ENCODE measurements at regions not wholly inside any gene's neighbourhood (a gene's known extent, or its start where the extent isn't known, plus 50 kb on each side); places are given as distances from the start of the nearest gene placed in this dataset.

DNA sequence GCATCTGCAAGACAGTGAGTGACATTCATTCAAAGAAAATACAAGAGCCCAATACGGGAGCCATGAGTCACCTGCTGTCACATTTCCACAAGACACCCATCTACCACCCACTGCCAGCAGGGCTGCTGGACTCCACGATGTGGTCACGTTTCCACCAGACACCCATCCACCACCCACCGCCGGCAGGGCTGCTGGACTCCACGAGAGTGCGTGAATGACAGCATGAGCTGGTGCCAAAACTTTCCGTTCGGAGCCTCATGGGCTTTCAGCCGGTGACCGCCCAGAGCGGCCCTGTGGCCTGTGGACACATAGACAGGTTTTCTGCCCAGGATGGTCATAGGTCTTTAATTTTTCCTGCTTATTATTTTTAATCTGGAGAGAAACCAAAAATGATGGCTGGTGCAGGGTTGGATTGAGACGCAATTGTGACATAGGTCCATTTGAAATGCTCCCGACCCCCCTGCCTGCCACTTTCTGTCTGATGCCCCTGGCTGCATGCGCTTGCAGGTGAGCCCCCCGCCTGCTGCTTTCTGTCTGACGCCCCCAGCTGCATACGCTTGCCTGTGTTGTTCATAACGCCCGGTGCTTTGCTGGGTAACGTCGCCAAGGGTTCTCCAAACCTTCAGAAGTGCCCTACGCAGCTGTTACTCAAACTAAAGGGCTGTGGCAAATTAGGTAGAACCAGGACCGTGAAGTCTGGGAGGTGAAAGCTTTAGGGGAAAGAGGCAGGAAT is 59.1 kb upstream of the SMOC2 start:
- intact Hi-C loops (cut with DNase I), result no loop called here

DNA sequence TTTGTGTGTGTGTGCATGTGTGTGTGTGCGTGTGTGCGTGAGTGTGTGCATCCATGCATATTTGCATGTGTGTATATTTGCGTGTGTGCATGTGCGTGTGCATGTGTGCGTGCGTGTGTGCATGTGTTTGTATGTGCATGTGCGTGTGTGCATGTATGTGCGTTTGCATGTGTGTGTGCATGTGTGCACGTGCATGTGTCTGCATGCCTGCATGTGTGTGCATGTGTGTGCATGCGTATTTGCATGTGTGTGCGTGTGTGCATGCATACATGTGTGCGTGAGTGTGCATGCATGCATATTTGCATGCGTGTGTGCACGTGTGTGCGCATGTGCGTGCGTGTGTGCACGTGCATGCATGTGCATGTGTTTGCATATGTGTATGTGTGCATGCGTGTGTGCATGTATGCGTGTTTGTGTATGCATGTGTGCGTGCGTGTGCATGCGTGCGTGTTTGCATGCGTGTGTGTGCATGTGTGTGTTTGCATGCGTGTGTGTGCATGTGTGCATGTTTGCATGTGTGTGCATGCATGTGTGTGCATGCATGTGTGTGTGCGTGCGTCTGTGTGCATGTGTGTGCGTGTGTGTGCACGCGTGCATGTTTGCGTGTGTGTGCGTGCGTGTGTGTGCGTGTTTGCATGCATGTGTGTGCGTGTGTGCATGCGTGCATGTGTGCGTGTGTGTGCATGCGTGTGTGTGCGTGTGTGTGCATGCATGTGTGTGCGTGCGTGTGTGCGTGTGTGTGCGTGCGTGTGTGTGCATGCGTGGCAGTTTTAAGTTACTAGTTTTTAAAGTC is 57.7 kb upstream of the SMOC2 start:
- intact Hi-C loops (cut with DNase I), result no loop called here
- Histone ChIP-seq H3K27ac (no peak overlapping the region), H3K4me3 (no peak overlapping the region), H3K27me3 (ENCODE audit: low read depth) (peaks cover 11% of the 10 kb centered on the region), H3K36me3 (no peaks in the 10 kb centered on the region), H3K9me3 (no peaks in the 10 kb centered on the region), H3K4me1 (no peaks in the 10 kb centered on the region)
- ATAC-seq, result no peak
- no peak for DNase-seq
- TF ChIP-seq, protein P1, sequence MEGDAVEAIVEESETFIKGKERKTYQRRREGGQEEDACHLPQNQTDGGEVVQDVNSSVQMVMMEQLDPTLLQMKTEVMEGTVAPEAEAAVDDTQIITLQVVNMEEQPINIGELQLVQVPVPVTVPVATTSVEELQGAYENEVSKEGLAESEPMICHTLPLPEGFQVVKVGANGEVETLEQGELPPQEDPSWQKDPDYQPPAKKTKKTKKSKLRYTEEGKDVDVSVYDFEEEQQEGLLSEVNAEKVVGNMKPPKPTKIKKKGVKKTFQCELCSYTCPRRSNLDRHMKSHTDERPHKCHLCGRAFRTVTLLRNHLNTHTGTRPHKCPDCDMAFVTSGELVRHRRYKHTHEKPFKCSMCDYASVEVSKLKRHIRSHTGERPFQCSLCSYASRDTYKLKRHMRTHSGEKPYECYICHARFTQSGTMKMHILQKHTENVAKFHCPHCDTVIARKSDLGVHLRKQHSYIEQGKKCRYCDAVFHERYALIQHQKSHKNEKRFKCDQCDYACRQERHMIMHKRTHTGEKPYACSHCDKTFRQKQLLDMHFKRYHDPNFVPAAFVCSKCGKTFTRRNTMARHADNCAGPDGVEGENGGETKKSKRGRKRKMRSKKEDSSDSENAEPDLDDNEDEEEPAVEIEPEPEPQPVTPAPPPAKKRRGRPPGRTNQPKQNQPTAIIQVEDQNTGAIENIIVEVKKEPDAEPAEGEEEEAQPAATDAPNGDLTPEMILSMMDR (IDR thresholded peaks at IDR 0.05), result no peak

More for the DNA sequence above, 59.1 kb upstream of the SMOC2 start:
- no peak overlapping the region for H3K27ac ChIP-seq
- peaks cover 11% of the 10 kb centered on the region for H3K27me3 ChIP-seq (ENCODE audit: low read depth)
- H3K36me3 ChIP-seq, result no peaks in the 10 kb centered on the region
- H3K9me3 ChIP-seq, result no peaks in the 10 kb centered on the region
- no peak for ATAC-seq
- no peak for DNase-seq
- no peaks in the 10 kb centered on the region for H3K4me1 ChIP-seq
- TF ChIP-seq, protein P1 (IDR thresholded peaks at IDR 0.05), result no peak
- H3K4me3 ChIP-seq, result no peak overlapping the region

DNA sequence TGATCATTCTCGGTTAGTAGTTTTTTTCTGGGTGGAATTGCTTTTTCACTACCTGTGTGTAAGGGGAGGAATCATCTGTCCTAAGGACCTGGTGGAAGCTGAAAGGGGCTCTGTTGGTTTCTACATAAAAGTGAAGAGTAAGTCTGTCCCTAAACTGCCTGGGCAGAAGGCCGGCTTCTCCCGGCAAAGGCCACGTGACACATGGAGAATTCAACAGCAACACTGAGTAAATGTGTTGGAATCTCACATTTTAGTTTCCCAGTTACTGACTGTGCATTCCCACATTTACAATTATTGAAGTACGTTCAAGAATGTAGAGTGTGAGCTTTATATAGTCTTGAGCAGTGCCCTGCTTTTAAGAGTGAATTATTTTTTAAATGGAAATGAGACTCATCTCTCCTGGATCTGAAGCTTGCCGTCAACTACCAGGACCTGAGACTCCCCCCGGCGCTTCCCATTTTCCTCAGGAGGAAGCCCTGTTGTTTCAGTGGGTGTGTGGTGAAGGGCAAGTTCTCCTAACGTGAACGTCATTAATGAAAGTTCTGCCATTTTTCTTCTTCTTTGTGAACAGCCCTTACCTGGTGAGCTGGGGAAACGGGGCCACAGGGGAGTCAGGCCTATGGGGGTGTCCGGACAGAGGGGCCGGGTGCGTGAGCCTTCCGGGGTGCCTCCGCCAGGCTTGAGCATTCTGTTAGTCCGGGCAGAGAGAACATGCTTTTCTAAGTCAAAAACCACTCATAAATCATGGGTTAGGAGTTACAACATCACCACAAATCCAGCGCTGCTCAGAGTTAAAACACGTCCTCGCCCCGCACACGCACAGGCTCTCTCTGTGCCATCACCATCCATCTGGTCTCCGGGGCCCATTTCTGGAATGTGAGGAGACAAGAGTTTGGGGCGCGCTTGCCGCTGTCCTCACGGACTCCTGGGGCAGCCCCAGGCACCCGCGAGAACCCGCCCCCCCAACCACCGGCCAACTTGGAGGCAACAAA is 56.6 kb upstream of the SMOC2 start:
- Histone ChIP-seq H3K4me1 (no peaks in the 10 kb centered on the region), H3K4me3 (no peak overlapping the region), H3K9me3 (no peaks in the 10 kb centered on the region), H3K36me3 (no peaks in the 10 kb centered on the region), H3K27ac (no peak overlapping the region), H3K27me3 (ENCODE audit: low read depth) (peaks cover 11% of the 10 kb centered on the region)
- ATAC-seq (no peak), DNase-seq (no peak)
- TF ChIP-seq, protein P1 (IDR thresholded peaks at IDR 0.05), result no peak
- intact Hi-C loops (cut with DNase I), result no loop called here

DNA sequence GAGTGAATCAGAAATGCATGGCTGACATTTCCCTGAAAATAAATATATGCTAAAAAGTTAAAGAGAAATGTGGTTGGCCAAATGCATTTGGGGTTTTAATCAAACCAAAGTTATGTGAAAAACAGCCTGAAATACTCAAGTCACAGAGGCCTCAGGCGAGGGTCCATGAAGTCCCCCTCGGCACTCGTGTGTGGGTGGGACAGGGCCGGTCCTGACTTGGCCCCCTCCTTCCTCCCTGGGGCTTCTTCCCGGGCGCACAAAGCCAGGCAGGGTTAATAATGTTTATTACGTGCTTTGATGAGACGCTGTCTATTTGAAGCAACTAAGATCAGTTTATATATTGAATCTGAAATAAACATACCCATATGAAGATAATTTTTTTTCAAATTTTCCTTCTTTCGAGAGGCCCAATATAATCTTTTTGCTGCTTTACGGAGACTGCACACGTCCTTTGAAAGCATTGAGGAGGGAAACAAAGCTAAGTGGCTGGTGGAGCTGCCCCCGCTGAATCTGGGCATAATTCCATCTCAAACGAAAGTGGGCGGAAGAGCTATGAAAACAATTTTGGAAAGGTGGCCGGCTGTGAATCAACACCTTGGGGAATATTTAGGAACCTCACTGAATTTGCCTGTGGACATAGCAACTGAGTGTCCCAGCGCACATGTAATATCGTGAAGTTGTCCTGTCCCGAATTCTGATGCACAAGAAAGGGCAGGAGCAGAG is 55.8 kb upstream of the SMOC2 start:
- H3K27ac ChIP-seq, result no peak overlapping the region
- H3K4me3 ChIP-seq, result no peak overlapping the region
- intact Hi-C loops (cut with DNase I), result no loop called here
- no peaks in the 10 kb centered on the region for H3K36me3 ChIP-seq
- ATAC-seq (no peak), DNase-seq (no peak)
- TF ChIP-seq, protein P1 (IDR thresholded peaks at IDR 0.05), result no peak
- H3K27me3 ChIP-seq (ENCODE audit: low read depth), result peaks cover 11% of the 10 kb centered on the region
- H3K9me3 ChIP-seq, result no peaks in the 10 kb centered on the region
- H3K4me1 ChIP-seq, result no peaks in the 10 kb centered on the region

All from lower lobe of right lung (tissue), 2 donors.